ENCODE measurements at regions not wholly inside any gene's neighbourhood (a gene's known extent, or its start where the extent isn't known, plus 50 kb on each side); places are given as distances from the start of the nearest gene placed in this dataset.

DNA sequence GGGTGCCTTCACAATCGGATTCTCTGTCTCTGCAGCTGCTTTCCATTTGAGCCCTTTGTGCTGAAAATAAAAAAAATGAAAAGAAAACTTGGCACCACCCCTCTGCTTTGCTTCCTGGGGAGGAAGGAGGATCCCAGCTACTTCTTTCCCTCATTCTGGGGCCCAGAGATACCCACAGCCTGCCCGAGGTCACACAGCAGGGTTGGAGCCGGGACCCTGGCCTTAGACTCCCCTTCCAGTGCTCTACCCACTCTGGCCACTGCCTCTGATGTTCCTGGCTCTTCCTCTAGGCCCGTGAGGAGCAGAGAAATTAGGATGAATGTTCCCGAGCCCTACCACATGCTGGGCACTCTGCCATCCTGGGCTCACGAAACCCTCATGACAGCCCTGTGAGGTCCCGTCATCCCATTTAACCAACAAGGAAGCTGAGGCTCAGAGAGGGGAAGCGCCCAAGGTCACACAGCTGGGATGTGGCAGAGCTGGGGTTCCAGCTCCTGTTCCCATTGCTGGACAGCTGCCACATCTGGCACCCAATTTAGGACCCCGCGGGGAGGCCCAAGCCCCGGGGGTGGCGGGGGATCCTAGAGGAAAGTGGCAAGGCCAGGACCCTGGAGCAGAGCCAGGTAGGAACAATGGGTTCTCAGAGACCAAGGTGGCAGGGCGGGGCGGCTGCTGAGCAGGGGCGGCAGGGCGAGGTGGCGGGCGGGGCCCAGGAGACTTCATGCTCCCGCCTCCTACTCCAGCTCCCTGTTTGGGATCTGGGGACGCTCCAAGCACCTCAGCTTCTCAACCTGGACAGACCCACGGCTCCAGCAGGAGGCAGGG is 76.6 kb downstream of the CEBPB start:
- Mint-ChIP-seq H3K27me3 (peaks cover 12% of the 10 kb centered on the region), H3K9me3 (no peaks in the 10 kb centered on the region), H3K4me3 (no peak overlapping the region), H3K4me1 (ENCODE audit: low read depth) (peaks cover 6% of the 10 kb centered on the region), H3K27ac (no peak overlapping the region), H3K36me3 (ENCODE audit: low read depth) (no peaks in the 10 kb centered on the region)

GRCh38 chr20:50267866-50268219 is 77.2 kb downstream of the CEBPB start:
- H3K27ac Mint-ChIP-seq: no peak overlapping the region
- H3K4me3 Mint-ChIP-seq: no peak overlapping the region
- H3K9me3 Mint-ChIP-seq: no peaks in the 10 kb centered on the region
- peaks cover 16% of the 10 kb centered on the region for H3K27me3 Mint-ChIP-seq
- no peaks in the 10 kb centered on the region for H3K36me3 Mint-ChIP-seq (ENCODE audit: low read depth)
- H3K4me1 Mint-ChIP-seq (ENCODE audit: low read depth): peaks cover 6% of the 10 kb centered on the region

DNA sequence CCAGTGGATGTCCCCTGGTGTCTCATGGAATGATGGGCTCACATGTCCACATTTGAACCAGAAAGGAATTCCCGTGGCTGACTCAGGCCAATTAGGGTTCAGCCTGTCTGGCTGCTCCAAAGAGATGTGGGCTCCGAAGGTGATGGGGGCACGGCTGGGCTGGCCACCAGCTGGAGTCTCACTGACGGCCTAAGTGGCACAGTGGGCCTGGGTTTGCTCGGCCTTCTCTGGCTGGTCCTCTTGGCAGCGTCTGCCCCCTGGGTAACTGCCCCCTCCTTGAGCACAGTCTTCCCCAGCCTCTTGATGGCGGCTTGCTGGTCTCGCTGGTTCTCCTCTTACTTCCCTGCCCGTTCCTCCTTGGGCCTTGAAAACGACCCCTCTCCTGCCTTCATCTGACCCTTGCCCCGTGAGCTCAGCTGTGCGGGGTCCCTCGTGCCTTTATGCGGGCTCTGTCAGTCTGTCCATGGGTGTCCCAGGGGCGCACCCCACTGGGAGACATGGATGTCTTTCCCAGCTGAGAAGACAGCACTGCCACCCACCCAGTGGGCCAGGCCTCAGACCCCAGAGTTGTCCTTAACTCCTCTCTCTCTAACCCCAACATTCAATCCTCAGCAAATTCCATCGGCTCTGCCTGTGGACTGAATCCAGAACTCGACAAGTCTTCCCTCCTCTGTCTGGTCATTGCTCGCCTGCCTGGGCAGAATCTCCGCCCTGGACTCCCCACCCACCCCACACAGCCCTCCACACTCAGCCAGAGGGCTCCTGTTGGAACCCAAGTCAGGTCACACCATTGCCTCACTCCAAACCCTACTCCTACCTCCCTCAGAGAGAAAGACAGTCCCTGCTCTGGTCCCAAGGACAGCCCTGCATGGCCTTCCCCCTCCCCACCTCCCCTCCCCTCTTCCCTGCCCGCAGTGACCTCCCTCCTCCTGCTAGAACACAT is 78.7 kb downstream of the CEBPB start:
- Mint-ChIP-seq H3K36me3 (ENCODE audit: low read depth) (no peaks in the 10 kb centered on the region), H3K27ac (no peak overlapping the region), H3K9me3 (no peaks in the 10 kb centered on the region), H3K4me3 (no peak overlapping the region), H3K4me1 (ENCODE audit: low read depth) (peaks cover 6% of the 10 kb centered on the region), H3K27me3 (peaks cover 16% of the 10 kb centered on the region)

DNA sequence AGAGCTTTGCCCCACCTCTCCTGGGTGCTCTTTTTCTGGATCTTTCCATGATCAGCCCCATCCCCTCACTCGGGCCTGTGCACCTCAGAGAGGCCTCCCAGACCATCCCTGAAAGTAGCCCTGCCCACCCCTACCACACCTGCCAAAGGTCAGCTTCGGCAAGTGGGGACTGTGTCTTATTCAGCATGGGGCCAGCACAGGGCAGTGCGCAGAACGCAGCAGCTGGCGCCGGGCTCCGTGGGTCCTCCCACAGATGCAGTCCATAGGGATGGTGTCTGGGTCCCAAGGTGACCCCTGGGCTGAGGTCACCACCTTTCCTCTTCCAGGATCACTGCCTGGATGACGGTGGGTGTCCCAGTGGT is 79.4 kb downstream of the CEBPB start:
- no peak overlapping the region for H3K4me3 Mint-ChIP-seq

DNA sequence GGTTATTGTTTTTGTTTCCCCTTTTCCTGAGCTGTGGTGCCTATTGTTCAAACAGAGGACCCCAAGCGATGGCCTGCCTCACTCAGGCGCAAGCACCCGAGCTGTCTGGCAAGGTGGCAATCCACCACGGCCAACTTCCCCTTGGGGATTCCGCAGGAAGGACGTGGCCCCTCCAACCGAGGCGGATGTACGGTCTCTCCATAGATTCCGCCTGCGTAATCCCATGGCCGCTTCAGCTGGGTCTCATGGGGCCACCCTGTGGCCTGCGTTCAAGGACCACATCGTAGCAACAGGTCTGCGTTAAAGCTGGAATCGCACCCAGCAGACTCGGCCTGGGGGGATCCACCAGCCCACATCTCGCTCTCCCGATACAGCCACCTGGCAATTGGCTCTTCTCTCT is 79.9 kb downstream of the CEBPB start:
- H3K27me3 Mint-ChIP-seq: peaks cover 16% of the 10 kb centered on the region
- H3K4me1 Mint-ChIP-seq (ENCODE audit: low read depth): peaks cover 6% of the 10 kb centered on the region
- H3K36me3 Mint-ChIP-seq (ENCODE audit: low read depth): no peaks in the 10 kb centered on the region
- no peak overlapping the region for H3K4me3 Mint-ChIP-seq
- H3K27ac Mint-ChIP-seq: no peak overlapping the region
- no peaks in the 10 kb centered on the region for H3K9me3 Mint-ChIP-seq

More for the DNA sequence above, 79.4 kb downstream of the CEBPB start:
- peaks cover 16% of the 10 kb centered on the region for H3K27me3 Mint-ChIP-seq
- no peaks in the 10 kb centered on the region for H3K9me3 Mint-ChIP-seq
- H3K4me1 Mint-ChIP-seq (ENCODE audit: low read depth): peaks cover 6% of the 10 kb centered on the region
- H3K27ac Mint-ChIP-seq: no peak overlapping the region
- H3K36me3 Mint-ChIP-seq (ENCODE audit: low read depth): no peaks in the 10 kb centered on the region

DNA sequence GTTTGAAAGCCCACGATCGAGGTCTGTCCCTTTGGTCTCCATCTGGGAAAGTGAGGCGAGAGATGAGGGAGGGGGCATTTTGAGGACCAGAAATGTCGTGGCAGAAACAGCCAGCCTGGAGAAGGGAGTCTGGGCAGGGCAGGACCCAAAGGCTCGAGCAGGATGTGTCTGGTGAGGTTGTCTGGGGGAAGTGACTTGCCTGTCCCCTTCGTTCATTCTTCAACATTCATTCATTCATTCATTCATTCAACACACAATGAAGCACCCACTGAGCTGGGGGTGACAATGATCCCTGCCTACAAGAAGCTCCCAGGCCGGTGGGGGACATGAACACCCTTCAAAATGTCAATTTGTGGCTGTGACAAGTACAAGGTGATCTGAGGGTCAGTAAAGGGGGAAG is 80.5 kb downstream of the CEBPB start:
- Mint-ChIP-seq H3K4me3 (no peak overlapping the region), H3K9me3 (no peaks in the 10 kb centered on the region), H3K4me1 (ENCODE audit: low read depth) (peaks cover 6% of the 10 kb centered on the region), H3K27me3 (peaks cover 16% of the 10 kb centered on the region), H3K36me3 (ENCODE audit: low read depth) (no peaks in the 10 kb centered on the region), H3K27ac (peak overlapping the region; percentile 9)

DNA sequence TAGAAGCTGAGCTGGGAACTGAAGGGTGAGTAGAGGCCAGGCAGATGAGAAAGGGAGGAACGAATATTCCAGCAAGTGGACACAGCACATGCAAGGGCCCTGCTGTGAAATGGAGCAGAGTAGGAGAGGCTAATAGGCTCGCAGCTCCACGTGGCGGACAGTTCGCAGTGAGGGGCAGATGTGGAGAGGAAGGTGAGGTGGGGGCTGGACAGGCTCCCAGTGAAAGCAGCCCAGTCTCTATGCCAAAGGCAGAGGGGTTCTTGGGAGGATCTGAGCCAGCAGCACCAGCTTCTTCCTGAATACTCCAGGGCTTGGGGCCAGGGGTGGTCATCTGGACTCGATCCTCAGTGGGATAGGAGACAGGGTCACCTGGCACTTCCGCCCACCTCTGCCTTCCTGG is 81.0 kb downstream of the CEBPB start:
- Mint-ChIP-seq H3K36me3 (ENCODE audit: low read depth) (no peaks in the 10 kb centered on the region), H3K4me3 (no peak overlapping the region), H3K27me3 (peaks cover 16% of the 10 kb centered on the region), H3K9me3 (no peaks in the 10 kb centered on the region), H3K4me1 (ENCODE audit: low read depth) (peaks cover 6% of the 10 kb centered on the region), H3K27ac (peak overlapping the region; percentile 9)

- H3K4me1 Mint-ChIP-seq (ENCODE audit: low read depth): peaks cover 6% of the 10 kb centered on the region
- peaks cover 21% of the 10 kb centered on the region for H3K27me3 Mint-ChIP-seq
- H3K9me3 Mint-ChIP-seq: no peaks in the 10 kb centered on the region
- no peak overlapping the region for H3K4me3 Mint-ChIP-seq
- no peaks in the 10 kb centered on the region for H3K36me3 Mint-ChIP-seq (ENCODE audit: low read depth)
- no peak overlapping the region for H3K27ac Mint-ChIP-seq
These were observed 81.5 kb downstream of the CEBPB start for GRCh38 chr20:50272030-50272723.

DNA sequence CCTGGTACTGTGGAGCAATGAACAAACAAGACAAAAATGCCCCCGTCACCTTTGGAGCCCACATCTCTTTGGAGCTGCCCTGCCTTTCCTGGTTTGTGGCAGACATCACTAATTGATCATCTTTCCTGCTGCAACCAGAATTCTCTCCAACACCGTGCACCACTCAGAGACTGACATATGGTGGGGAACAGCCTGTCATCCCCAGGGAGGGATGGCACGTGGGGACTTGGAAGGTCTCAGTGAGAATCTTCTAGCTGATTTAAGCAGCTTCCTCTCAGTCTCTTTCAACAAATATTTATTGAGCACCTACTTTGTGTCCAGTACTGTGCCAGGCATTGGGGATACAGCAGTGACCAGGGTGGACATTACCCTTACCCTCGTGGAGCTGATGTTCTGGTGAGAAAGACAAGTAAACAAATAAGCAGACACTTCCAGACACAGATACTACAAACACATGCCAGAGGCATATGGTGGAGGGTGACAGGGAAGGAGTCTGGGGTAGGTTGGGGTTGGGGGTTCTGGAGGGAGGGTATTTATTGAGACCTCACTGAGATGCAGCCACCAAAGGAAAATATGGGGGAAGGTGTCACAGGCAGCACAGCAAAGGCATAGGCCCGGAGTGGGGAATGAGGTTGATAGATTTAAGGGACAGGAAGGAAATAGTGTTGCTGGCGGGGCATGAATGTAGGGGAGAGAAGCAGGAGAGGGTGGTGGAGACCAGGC is 82.3 kb downstream of the CEBPB start:
- Mint-ChIP-seq H3K36me3 (ENCODE audit: low read depth) (no peaks in the 10 kb centered on the region), H3K9me3 (no peaks in the 10 kb centered on the region), H3K4me1 (ENCODE audit: low read depth) (peaks cover 6% of the 10 kb centered on the region), H3K4me3 (no peak overlapping the region), H3K27me3 (peaks cover 21% of the 10 kb centered on the region), H3K27ac (peak overlapping the region; percentile 49)

DNA sequence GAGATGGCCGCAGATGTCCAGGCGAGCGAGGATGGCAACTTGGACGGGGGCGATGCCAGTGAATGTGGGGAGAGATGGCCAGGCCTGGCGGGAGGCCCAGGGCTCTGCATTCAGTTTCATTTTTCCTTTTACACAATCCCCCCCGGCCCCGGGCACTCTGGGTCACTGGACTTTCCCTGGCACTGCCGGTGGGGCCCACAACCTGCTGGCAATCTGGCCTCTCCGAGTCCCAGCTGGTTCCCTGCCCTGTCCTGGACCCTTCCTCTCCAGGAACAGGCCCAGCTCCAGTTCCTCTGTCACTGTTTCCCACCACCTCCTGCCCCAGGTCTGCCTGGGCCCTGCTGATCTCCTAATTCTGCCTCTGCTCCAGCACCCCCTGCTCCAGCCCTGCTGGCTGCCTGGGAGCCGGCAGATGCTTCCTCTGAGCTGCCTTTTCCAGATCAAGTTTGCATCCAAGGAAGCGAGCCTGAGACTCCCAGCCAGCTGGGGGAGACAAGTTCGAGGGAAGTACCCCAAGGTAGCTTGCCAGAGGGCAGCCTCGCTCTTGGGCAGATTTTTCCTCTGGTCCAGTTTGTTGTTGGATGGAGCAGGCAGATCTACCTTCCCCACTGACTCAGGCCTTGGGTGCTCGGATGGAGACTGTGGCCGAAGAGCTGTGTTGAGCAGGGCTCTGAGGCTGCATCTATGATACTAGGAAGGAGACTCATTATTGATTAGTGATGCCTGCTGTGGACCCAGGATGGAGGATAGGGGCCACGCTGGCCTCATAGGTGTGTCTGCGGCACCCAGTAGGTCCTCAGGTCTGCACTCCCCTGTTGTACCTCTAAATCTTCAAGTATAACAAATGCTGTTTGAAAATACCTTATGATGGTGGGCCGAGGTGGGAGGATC is 83.2 kb downstream of the CEBPB start:
- Mint-ChIP-seq H3K4me1 (ENCODE audit: low read depth) (peaks cover 6% of the 10 kb centered on the region), H3K36me3 (ENCODE audit: low read depth) (no peaks in the 10 kb centered on the region), H3K9me3 (no peaks in the 10 kb centered on the region), H3K4me3 (no peak overlapping the region), H3K27me3 (peaks cover 21% of the 10 kb centered on the region), H3K27ac (peak overlapping the region; percentile 49)

GRCh38 chr20:50274570-50275430 is 84.2 kb downstream of the CEBPB start:
- Mint-ChIP-seq H3K4me3 (no peak overlapping the region), H3K27me3 (peaks cover 21% of the 10 kb centered on the region), H3K4me1 (ENCODE audit: low read depth) (peaks cover 6% of the 10 kb centered on the region), H3K27ac (peak overlapping the region; percentile 28), H3K9me3 (no peaks in the 10 kb centered on the region), H3K36me3 (ENCODE audit: low read depth) (no peaks in the 10 kb centered on the region)

DNA sequence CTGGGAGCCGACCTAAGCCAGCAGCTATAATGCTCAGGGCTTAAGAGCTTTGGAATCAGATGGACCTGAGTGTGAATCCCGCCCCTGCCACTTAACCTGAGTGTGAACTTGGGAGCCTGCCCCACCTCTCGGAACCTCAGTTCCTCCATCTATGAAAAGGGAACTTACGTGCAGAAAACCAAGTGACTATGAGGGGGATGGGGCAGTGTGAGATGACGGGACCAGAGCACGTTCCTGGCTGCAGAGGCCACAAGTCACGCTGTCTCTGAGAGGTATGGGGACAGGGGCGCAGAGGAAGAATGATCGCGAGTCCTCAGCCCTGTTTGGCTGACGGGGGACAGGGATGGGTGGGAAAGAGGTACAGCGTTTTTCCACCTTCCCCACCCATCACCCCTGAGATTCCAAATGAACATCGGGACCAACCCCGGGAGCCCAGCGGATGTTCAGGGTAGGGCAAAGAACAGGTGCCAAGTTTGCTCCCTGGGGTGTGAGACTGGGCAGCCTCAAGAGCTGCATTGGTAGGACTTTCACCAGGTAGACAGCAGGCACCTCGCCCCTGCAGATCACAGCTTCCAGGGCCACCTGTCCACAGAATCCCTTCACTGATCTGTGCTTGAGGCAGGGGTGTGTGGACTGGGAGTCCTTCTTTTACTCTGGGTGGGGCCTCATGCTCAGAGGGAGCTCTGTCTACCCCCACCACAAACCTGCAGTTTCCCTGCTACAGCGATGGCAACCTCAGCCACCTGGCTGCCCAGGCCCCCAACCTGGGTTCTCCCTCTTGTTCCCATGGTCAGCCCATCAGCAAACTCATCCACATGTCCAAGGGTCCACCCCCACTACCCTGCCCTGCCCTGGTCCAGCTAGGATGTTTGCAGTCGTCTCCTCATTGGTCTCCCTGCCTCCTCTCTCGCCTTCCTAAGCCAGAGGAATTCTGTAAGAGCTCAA is 85.8 kb downstream of the CEBPB start:
- Mint-ChIP-seq H3K9me3 (no peaks in the 10 kb centered on the region), H3K36me3 (ENCODE audit: low read depth) (no peaks in the 10 kb centered on the region), H3K4me3 (no peak overlapping the region), H3K27ac (peak overlapping the region; percentile 61), H3K4me1 (ENCODE audit: low read depth) (no peaks in the 10 kb centered on the region), H3K27me3 (peaks cover 11% of the 10 kb centered on the region)

All from stimulated activated naive CD8-positive, alpha-beta T cell treated with anti-CD3 and anti-CD28 coated beads, Interleukin-15, Interleukin-2, amounts not matched to agents 100 ng/mL and 50 ng/mL, for 24 hours (primary cell).